ENCODE measurements at regions not wholly inside any gene's neighbourhood (a gene's known extent, or its start where the extent isn't known, plus 50 kb on each side); places are given as distances from the start of the nearest gene placed in this dataset.

DNA sequence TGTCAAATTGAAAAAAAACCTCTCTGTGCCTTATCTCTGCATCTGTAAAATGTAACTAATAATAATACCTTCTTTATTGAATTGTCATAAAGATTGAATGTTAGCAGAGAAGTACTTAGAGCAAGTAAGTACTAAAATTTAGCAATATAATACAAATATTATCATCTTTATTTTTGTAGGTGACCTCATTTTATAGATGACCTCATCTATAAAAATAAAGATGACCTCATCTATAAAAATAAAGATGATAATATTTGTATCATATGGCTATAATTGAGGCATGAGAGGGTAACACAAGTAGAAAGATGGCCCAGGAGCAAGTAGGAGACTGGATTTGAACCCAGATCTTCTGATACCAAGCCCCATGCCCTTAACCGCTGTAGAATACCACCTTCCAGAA lies 193.2 kb upstream of the FOXD3 start:
- intact Hi-C loops (cut with micrococcal nuclease) = no loop called here
- FAIRE-seq = no peak
- no peak for ATAC-seq

More for the DNA sequence above, 193.2 kb upstream of the FOXD3 start:
- WGBS (ENCODE audit: insufficient coverage, low coverage, missing lambda C conversion rate) = 0% methylated on average over 1 of the region's 1 CpG
- no peak for DNase-seq (ENCODE audit: extremely low read depth in 1 of 4, low spot score in 3 of 4)
- Histone ChIP-seq H3K9me1 (ENCODE audit: control insufficient read depth, insufficient read depth, low read length) (no peaks in the 10 kb centered on the region), H3K4me1 (replicated peaks in 1 of 2; ENCODE audit: control insufficient read depth in 2 of 2, insufficient read depth in 2 of 2, low read length in 2 of 2) (no peaks in the 10 kb centered on the region), H4K20me1 (replicated peaks; ENCODE audit: control insufficient read depth, insufficient read depth, low read length) (no peaks in the 10 kb centered on the region; the same call in 1 of the 2 replicates), H3K4me3 (no peak overlapping the region), H3K27ac (ENCODE audit: extremely low read depth, low read depth, low read length) (no peak overlapping the region), H3K9me3 (replicated peaks; ENCODE audit: control insufficient read depth, insufficient read depth, low read depth, low read length) (no peaks in the 10 kb centered on the region), H3K9ac (ENCODE audit: insufficient read depth in 1 of 2, low read depth in 2 of 2, low read length in 2 of 2) (no peak overlapping the region), H3K36me3 (ENCODE audit: control insufficient read depth, insufficient read depth, low read length) (no peaks in the 10 kb centered on the region), H3K27me3 (ENCODE audit: control insufficient read depth in 2 of 2, insufficient read depth in 2 of 2, low read length in 2 of 2) (peaks cover 0 to 4% of the 10 kb centered on the region in 2 experiments; a peak in 1 of 5 replicates), H3K4me2 (ENCODE audit: insufficient read depth, low read length) (no peak overlapping the region), H2AFZ (ENCODE audit: low read depth, low read length) (no peak overlapping the region), H3K79me2 (ENCODE audit: control insufficient read depth, insufficient read depth, low read length) (no peaks in the 10 kb centered on the region)
- in situ Hi-C loops (cut with MboI) = no loop called here
- no TSS peak for BruUV-seq (replicated peaks)
- POLR2A ChIA-PET = no interaction called here
- CTCF ChIA-PET (ENCODE audit: low intra/inter-chr PET ratio) = no interaction called here
- TF ChIP-seq, protein P1, sequence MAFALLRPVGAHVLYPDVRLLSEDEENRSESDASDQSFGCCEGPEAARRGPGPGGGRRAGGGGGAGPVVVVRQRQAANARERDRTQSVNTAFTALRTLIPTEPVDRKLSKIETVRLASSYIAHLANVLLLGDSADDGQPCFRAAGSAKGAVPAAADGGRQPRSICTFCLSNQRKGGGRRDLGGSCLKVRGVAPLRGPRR (CRISPR knock-in tag; IDR thresholded peaks at IDR 0.05) = no peak
- TF ChIP-seq, protein P2, sequence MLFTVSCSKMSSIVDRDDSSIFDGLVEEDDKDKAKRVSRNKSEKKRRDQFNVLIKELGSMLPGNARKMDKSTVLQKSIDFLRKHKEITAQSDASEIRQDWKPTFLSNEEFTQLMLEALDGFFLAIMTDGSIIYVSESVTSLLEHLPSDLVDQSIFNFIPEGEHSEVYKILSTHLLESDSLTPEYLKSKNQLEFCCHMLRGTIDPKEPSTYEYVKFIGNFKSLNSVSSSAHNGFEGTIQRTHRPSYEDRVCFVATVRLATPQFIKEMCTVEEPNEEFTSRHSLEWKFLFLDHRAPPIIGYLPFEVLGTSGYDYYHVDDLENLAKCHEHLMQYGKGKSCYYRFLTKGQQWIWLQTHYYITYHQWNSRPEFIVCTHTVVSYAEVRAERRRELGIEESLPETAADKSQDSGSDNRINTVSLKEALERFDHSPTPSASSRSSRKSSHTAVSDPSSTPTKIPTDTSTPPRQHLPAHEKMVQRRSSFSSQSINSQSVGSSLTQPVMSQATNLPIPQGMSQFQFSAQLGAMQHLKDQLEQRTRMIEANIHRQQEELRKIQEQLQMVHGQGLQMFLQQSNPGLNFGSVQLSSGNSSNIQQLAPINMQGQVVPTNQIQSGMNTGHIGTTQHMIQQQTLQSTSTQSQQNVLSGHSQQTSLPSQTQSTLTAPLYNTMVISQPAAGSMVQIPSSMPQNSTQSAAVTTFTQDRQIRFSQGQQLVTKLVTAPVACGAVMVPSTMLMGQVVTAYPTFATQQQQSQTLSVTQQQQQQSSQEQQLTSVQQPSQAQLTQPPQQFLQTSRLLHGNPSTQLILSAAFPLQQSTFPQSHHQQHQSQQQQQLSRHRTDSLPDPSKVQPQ (CRISPR knock-in tag; IDR thresholded peaks at IDR 0.05; ENCODE audit: borderline replicate concordance) = no peak
- TF ChIP-seq, protein P3, sequence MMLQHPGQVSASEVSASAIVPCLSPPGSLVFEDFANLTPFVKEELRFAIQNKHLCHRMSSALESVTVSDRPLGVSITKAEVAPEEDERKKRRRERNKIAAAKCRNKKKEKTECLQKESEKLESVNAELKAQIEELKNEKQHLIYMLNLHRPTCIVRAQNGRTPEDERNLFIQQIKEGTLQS (IDR thresholded peaks at IDR 0.05) = peak; percentile 65
- TF ChIP-seq, protein P3 (CRISPR knock-in tag; conservative IDR thresholded peaks at IDR 0.05) = no peak
- TF ChIP-seq JUND (IDR thresholded peaks at IDR 0.05; ENCODE audit: borderline replicate concordance, low read depth, low read length) (no peak), JUND (tag; IDR thresholded peaks at IDR 0.05; ENCODE audit: borderline replicate concordance, low read depth, low read length) (0 out of 3 replicates have a peak, but pooled peaks have one; percentile 31), HOXB6 (CRISPR knock-in tag; IDR thresholded peaks at IDR 0.05; ENCODE audit: borderline replicate concordance) (no peak)

Measured in K562 (cell line).